ENCODE measurements at regions not wholly inside any gene's neighbourhood (a gene's known extent, or its start where the extent isn't known, plus 50 kb on each side); places are given as distances from the start of the nearest gene placed in this dataset.

GRCh38 chr5:73325546-73325945 is 123.0 kb downstream of the FOXD1 start:
- Histone ChIP-seq H4K20me1 (ENCODE audit: insufficient read depth) (no peaks in the 10 kb centered on the region), H2AFZ (ENCODE audit: low read depth) (no peak overlapping the region), H3K36me3 (replicated peaks in 1 of 2; ENCODE audit: control insufficient read depth in 1 of 2, insufficient read depth in 2 of 2, low read length in 1 of 2) (no peaks in the 10 kb centered on the region), H3K4me2 (no peak overlapping the region), H3K27me3 (ENCODE audit: insufficient read depth) (no peaks in the 10 kb centered on the region), H3K9me3 (peaks cover 6% of the 10 kb centered on the region; the same call in 1 of the 2 replicates), H3K9me2 (no peaks in the 10 kb centered on the region), H3K79me2 (ENCODE audit: insufficient read depth) (no peaks in the 10 kb centered on the region), H3K27ac (ENCODE audit: low read depth in 2 of 2, low read length in 1 of 2) (no peak overlapping the region), H3F3A (replicated peaks; ENCODE audit: insufficient read depth) (peaks cover 43% of the 10 kb centered on the region), H3K4me3 (ENCODE audit: low read depth in 2 of 2, low read length in 1 of 2) (no peak overlapping the region), H3K9ac (no peak overlapping the region), H3K4me1 (ENCODE audit: control insufficient read depth in 1 of 2, insufficient read depth in 2 of 2, low read depth in 1 of 2, low read length in 1 of 2) (peaks cover 2 to 9% of the 10 kb centered on the region in 2 experiments)
- CTCF ChIA-PET, result no interaction called here
- WGBS (ENCODE audit: low lambda C conversion rate), result 87% methylated on average over 3 of the region's 3 CpGs
- POLR2A ChIA-PET, result no interaction called here
- TF ChIP-seq ELF1 (IDR thresholded peaks at IDR 0.05), result no peak
- TF ChIP-seq JUND (IDR thresholded peaks at IDR 0.05), result no peak
- no peak for TF ChIP-seq MEF2A (IDR thresholded peaks at IDR 0.05; ENCODE audit: borderline replicate concordance, low read depth)
- TF ChIP-seq USF2 (IDR thresholded peaks at IDR 0.05; ENCODE audit: borderline replicate concordance, low read depth, low read length), result no peak
- no peak for TF ChIP-seq TCF12 (IDR thresholded peaks at IDR 0.05)
- no peak for TF ChIP-seq FOXM1 (IDR thresholded peaks at IDR 0.05; ENCODE audit: low read depth)
- TF ChIP-seq FOSL2 (IDR thresholded peaks at IDR 0.05; ENCODE audit: borderline replicate concordance, low read depth), result no peak
- TF ChIP-seq IRF3 (IDR thresholded peaks at IDR 0.05; ENCODE audit: low read depth, low read length), result no peak
- no peak for DNase-seq

- Histone ChIP-seq H3K4me2 (no peak overlapping the region), H4K20me1 (ENCODE audit: insufficient read depth) (no peaks in the 10 kb centered on the region), H3K4me1 (ENCODE audit: control insufficient read depth in 1 of 2, insufficient read depth in 2 of 2, low read depth in 1 of 2, low read length in 1 of 2) (peaks cover 2 to 9% of the 10 kb centered on the region in 2 experiments), H3K4me3 (ENCODE audit: low read depth in 2 of 2, low read length in 1 of 2) (no peak overlapping the region), H3K27ac (ENCODE audit: low read depth in 2 of 2, low read length in 1 of 2) (no peak overlapping the region), H2AFZ (ENCODE audit: low read depth) (no peak overlapping the region), H3K36me3 (replicated peaks in 1 of 2; ENCODE audit: control insufficient read depth in 1 of 2, insufficient read depth in 2 of 2, low read length in 1 of 2) (no peaks in the 10 kb centered on the region), H3K9ac (no peak overlapping the region), H3K9me3 (no peaks in the 10 kb centered on the region), H3K9me2 (no peaks in the 10 kb centered on the region), H3K79me2 (ENCODE audit: insufficient read depth) (no peaks in the 10 kb centered on the region), H3K27me3 (ENCODE audit: insufficient read depth) (no peaks in the 10 kb centered on the region), H3F3A (replicated peaks; ENCODE audit: insufficient read depth) (peaks cover 37% of the 10 kb centered on the region)
- ChIA-PET POLR2A (no interaction called here), CTCF (interaction anchor here (2.9 kb wide), 1 partner anchor 13 kb away, joined by 9 read pairs; no protein-coding TSS in a partner anchor)
- 66% methylated on average over 5 of the region's 5 CpGs for WGBS (ENCODE audit: low lambda C conversion rate)
- DNase-seq, result no peak
- no peak for TF ChIP-seq GABPA (IDR thresholded peaks at IDR 0.05; ENCODE audit: low read depth)
- TF ChIP-seq, protein P1, sequence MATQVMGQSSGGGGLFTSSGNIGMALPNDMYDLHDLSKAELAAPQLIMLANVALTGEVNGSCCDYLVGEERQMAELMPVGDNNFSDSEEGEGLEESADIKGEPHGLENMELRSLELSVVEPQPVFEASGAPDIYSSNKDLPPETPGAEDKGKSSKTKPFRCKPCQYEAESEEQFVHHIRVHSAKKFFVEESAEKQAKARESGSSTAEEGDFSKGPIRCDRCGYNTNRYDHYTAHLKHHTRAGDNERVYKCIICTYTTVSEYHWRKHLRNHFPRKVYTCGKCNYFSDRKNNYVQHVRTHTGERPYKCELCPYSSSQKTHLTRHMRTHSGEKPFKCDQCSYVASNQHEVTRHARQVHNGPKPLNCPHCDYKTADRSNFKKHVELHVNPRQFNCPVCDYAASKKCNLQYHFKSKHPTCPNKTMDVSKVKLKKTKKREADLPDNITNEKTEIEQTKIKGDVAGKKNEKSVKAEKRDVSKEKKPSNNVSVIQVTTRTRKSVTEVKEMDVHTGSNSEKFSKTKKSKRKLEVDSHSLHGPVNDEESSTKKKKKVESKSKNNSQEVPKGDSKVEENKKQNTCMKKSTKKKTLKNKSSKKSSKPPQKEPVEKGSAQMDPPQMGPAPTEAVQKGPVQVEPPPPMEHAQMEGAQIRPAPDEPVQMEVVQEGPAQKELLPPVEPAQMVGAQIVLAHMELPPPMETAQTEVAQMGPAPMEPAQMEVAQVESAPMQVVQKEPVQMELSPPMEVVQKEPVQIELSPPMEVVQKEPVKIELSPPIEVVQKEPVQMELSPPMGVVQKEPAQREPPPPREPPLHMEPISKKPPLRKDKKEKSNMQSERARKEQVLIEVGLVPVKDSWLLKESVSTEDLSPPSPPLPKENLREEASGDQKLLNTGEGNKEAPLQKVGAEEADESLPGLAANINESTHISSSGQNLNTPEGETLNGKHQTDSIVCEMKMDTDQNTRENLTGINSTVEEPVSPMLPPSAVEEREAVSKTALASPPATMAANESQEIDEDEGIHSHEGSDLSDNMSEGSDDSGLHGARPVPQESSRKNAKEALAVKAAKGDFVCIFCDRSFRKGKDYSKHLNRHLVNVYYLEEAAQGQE (IDR thresholded peaks at IDR 0.05; ENCODE audit: low read depth, low read length), result no peak
- TF ChIP-seq ZBTB33 (IDR thresholded peaks at IDR 0.05; ENCODE audit: borderline replicate concordance, low read depth), result no peak
- no peak for TF ChIP-seq FOXM1 (IDR thresholded peaks at IDR 0.05; ENCODE audit: low read depth)
- no peak for TF ChIP-seq MEF2A (IDR thresholded peaks at IDR 0.05; ENCODE audit: borderline replicate concordance, low read depth)
- no peak for TF ChIP-seq NFIC (IDR thresholded peaks at IDR 0.05; ENCODE audit: borderline replicate concordance)
- TF ChIP-seq YY1 (IDR thresholded peaks at IDR 0.05; ENCODE audit: low read depth), result no peak
- TF ChIP-seq RXRA (IDR thresholded peaks at IDR 0.05; ENCODE audit: borderline replicate concordance, low read depth), result no peak
- TF ChIP-seq SMC3 (IDR thresholded peaks at IDR 0.05; ENCODE audit: low read depth, low read length), result no peak
- TF ChIP-seq, protein P2, sequence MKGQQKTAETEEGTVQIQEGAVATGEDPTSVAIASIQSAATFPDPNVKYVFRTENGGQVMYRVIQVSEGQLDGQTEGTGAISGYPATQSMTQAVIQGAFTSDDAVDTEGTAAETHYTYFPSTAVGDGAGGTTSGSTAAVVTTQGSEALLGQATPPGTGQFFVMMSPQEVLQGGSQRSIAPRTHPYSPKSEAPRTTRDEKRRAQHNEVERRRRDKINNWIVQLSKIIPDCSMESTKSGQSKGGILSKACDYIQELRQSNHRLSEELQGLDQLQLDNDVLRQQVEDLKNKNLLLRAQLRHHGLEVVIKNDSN (IDR thresholded peaks at IDR 0.05; ENCODE audit: borderline replicate concordance, low read depth), result no peak
- TF ChIP-seq GATA2 (CRISPR knock-in tag; IDR thresholded peaks at IDR 0.05), result no peak
- TF ChIP-seq, protein P3, sequence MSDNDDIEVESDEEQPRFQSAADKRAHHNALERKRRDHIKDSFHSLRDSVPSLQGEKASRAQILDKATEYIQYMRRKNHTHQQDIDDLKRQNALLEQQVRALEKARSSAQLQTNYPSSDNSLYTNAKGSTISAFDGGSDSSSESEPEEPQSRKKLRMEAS (IDR thresholded peaks at IDR 0.05; ENCODE audit: low read depth), result no peak
- TF ChIP-seq RAD21 (IDR thresholded peaks at IDR 0.05; ENCODE audit: low read length), result no peak
- TF ChIP-seq POLR2AphosphoS5 (IDR thresholded peaks at IDR 0.05; ENCODE audit: low read depth, low read length), result no peak
Observed at GRCh38 chr5:73323466-73323865, 125.1 kb downstream of the FOXD1 start.
